HEK293T (cell line): ENCODE measurements at regions not wholly inside any gene's neighbourhood (a gene's known extent, or its start where the extent isn't known, plus 50 kb on each side); places are given as distances from the start of the nearest gene placed in this dataset.

Source experiments
- FOXA1 ChIP-seq: fragments of 450-650 bp; IDR thresholded peaks from 2 replicates; pipeline ENCODE4 v1.6.1; 2016; ENCODE audit warnings: mild to moderate bottlenecking
- TARDBP ChIP-seq: fragments of 450-650 bp; IDR thresholded peaks from 2 replicates; pipeline ENCODE4 v1.6.1; 2016

DNA sequence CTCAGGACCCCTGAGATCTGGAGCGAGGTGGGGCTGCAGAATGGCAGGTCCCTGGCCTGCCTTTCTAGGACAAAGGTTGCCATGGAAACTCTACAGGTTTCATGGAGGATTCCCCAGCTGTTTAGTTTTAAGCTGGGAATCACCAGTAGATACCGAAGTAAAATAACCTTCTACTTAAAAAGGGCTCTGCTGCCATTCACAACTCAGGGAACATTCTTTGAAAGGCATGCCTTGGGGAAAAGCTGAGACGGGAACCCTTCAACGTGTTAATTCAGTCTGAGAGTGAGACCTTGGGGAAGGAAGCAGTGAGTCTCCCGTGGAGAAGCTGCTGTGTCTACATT, 493.3 kb downstream of the BRD1 start:
- TF ChIP-seq TARDBP (no peak), FOXA1 (no peak)
